HEK293 (cell line): ENCODE measurements at regions not wholly inside any gene's neighbourhood (a gene's known extent, or its start where the extent isn't known, plus 50 kb on each side); places are given as distances from the start of the nearest gene placed in this dataset.

Source experiments
- ATF2 ChIP-seq: fragments of 450-650 bp; formaldehyde crosslinking; IDR thresholded peaks from 2 replicates; pipeline ENCODE4 v1.5.1; 2016; ENCODE audit warnings: missing biosample characterization, missing genetic modification characterization, low read depth
- CTCF ChIP-seq: fragments of 450-650 bp; formaldehyde crosslinking; IDR thresholded peaks from 2 replicates; pipeline ENCODE4 v1.5.1; 2016; ENCODE audit warnings: missing biosample characterization, missing genetic modification characterization
- YY1 ChIP-seq: fragments of 450-650 bp; formaldehyde crosslinking; IDR thresholded peaks from 2 replicates; pipeline ENCODE4 v1.5.1; 2018; ENCODE audit warnings: missing biosample characterization, missing genetic modification characterization
- ZNF391 ChIP-seq: fragments of 450-650 bp; formaldehyde crosslinking; IDR thresholded peaks from 2 replicates; pipeline ENCODE4 v1.5.1; 2016; ENCODE audit warnings: low read depth, missing biosample characterization, missing genetic modification characterization, borderline replicate concordance
- ZNF580 ChIP-seq: fragments of 450-650 bp; formaldehyde crosslinking; IDR thresholded peaks from 2 replicates; pipeline ENCODE4 v1.5.1; 2016; ENCODE audit warnings: missing biosample characterization, missing genetic modification characterization
- ZNF777 ChIP-seq: fragments of 450-650 bp; formaldehyde crosslinking; IDR thresholded peaks from 2 replicates; pipeline ENCODE4 v1.5.1; 2017; ENCODE audit warnings: missing biosample characterization, missing genetic modification characterization, borderline replicate concordance
- ZSCAN18 ChIP-seq: fragments of 450-650 bp; formaldehyde crosslinking; IDR thresholded peaks from 2 replicates; pipeline ENCODE4 v1.5.1; 2016; ENCODE audit warnings: missing biosample characterization, missing genetic modification characterization

GRCh38 chr4:22616516-22616915 is 76.2 kb upstream of the GBA3 start:
- no peak for TF ChIP-seq ZNF391 (tag by site-specific recombination)
- TF ChIP-seq YY1 (tag by site-specific recombination) = no peak
- TF ChIP-seq CTCF (tag by site-specific recombination) = no peak
- no peak for TF ChIP-seq ZNF777
- TF ChIP-seq ZSCAN18 = no peak
- TF ChIP-seq ATF2 (tag by site-specific recombination) = no peak
- no peak for TF ChIP-seq ZNF580
